T-helper 2 cell treated with Interferon-gamma antibody and Interleukin-4, amounts not matched to agents 100 ng/mL and 5 ng/mL, for 36 hours (primary cell): ENCODE measurements at regions not wholly inside any gene's neighbourhood (a gene's known extent, or its start where the extent isn't known, plus 50 kb on each side); places are given as distances from the start of the nearest gene placed in this dataset.

Source experiments
- intact Hi-C: fragments of 100-400 bp; cut with micrococcal nuclease; formaldehyde crosslinking; loops from one replicate; pipeline ENCODE4 v1.15.1; 2023

- intact Hi-C loops = no loop called here
Observed at GRCh38 chr13:85312071-85312470, 487.1 kb downstream of the SLITRK6 start.

- intact Hi-C loops = no loop called here
Observed at GRCh38 chr13:85303630-85304029, 495.6 kb downstream of the SLITRK6 start.

- intact Hi-C loops = no loop called here
Observed at GRCh38 chr13:85298387-85298924, 500.8 kb downstream of the SLITRK6 start.

GRCh38 chr13:85288698-85289097, 510.5 kb downstream of the SLITRK6 start:
- intact Hi-C loops = no loop called here

- intact Hi-C loops = no loop called here
Observed at GRCh38 chr13:85287528-85287927, 511.7 kb downstream of the SLITRK6 start.

- intact Hi-C loops = no loop called here
Observed at GRCh38 chr13:85286081-85286480, 513.1 kb downstream of the SLITRK6 start.

- intact Hi-C loops = no loop called here
Observed at GRCh38 chr13:85284349-85284748, 514.9 kb downstream of the SLITRK6 start.

- intact Hi-C loops = no loop called here
Observed at GRCh38 chr13:85283408-85283807, 515.8 kb downstream of the SLITRK6 start.

- intact Hi-C loops = no loop called here
Observed at GRCh38 chr13:85282876-85283275, 516.3 kb downstream of the SLITRK6 start.

GRCh38 chr13:85278851-85279250, 520.4 kb downstream of the SLITRK6 start:
- intact Hi-C loops = no loop called here

GRCh38 chr13:85277748-85278147, 521.5 kb downstream of the SLITRK6 start:
- intact Hi-C loops = no loop called here

- intact Hi-C loops = no loop called here
Observed at GRCh38 chr13:85266771-85267170, 532.4 kb downstream of the SLITRK6 start.

- intact Hi-C loops = no loop called here
Observed at GRCh38 chr13:85266331-85266730, 532.9 kb downstream of the SLITRK6 start.

- intact Hi-C loops = no loop called here
Observed at GRCh38 chr13:85265296-85265695, 533.9 kb downstream of the SLITRK6 start.

GRCh38 chr13:85262499-85262898, 536.7 kb downstream of the SLITRK6 start:
- intact Hi-C loops = no loop called here

- intact Hi-C loops = no loop called here
Observed at GRCh38 chr13:85261757-85262346, 537.4 kb downstream of the SLITRK6 start.

- intact Hi-C loops = no loop called here
Observed at GRCh38 chr13:85260896-85261295, 538.3 kb downstream of the SLITRK6 start.

GRCh38 chr13:85255978-85256377, 543.2 kb downstream of the SLITRK6 start:
- intact Hi-C loops = no loop called here

GRCh38 chr13:85254641-85255040, 544.6 kb downstream of the SLITRK6 start:
- intact Hi-C loops = no loop called here

- intact Hi-C loops = no loop called here
Observed at GRCh38 chr13:85249151-85249550, 550.1 kb downstream of the SLITRK6 start.

- intact Hi-C loops = no loop called here
Observed at GRCh38 chr13:85247780-85248179, 551.4 kb downstream of the SLITRK6 start.

GRCh38 chr13:85243831-85244230, 555.4 kb downstream of the SLITRK6 start:
- intact Hi-C loops = no loop called here

GRCh38 chr13:85241060-85241459, 558.2 kb downstream of the SLITRK6 start:
- intact Hi-C loops = no loop called here

- intact Hi-C loops = no loop called here
Observed at GRCh38 chr13:85236413-85236812, 562.8 kb downstream of the SLITRK6 start.
